K562 (cell line): ENCODE measurements at regions not wholly inside any gene's neighbourhood (a gene's known extent, or its start where the extent isn't known, plus 50 kb on each side); places are given as distances from the start of the nearest gene placed in this dataset.
A peak's percentile ranks its signal among the peaks of the same experiment; 100 is the strongest.

ENCODE experiments used
- ATAC-seq: fragments of 200-7000 bp; cut with Tn5 transposase; 3 replicates; pipeline ENCODE4 v1.9.1; 2020; ENCODE audit warnings: moderate library complexity
- BruUV-seq: library from RNA; stranded (reverse); fragments of 400-500 nt; replicated peaks from 2 replicates; lab custom pipeline; 2021; lab: Mats Ljungman, UMichigan
- CTCF ChIA-PET: fragments of 300-600 bp; formaldehyde crosslinking; extraction: SDS; loops from one replicate; lab custom pipeline; 2021; ENCODE audit warnings: low intra/inter-chr PET ratio; lab: Yijun Ruan, JAX
- POLR2A ChIA-PET: fragments of 300-600, 350-650 bp; sonication (Branson Sonifier 250); formaldehyde crosslinking; extraction: SDS; loops from one replicate; lab custom pipeline; 2021; ENCODE audit warnings: antibody characterized with exemption, inconsistent platforms; lab: Yijun Ruan, JAX
- DNase-seq, 4 experiments: peaks; one replicate each; pipeline versions ENCODE4 v3.0.0 to v3.0.0-alpha.2; 2011 to 2018; ENCODE audit warnings: low spot score in 3 of 4, mixed read lengths in 3 of 4; ENCODE audit errors: extremely low read depth in 1 of 4
- FAIRE-seq: peaks from 2 replicates; lab custom pipeline; 2011; peaks lifted over from hg19 to GRCh38; lab: Jason Lieb, UNC
- H2AFZ ChIP-seq: 2 replicates; pipeline ENCODE4 v1.6.0; 2011; ENCODE audit warnings: low read depth, low read length, control low read depth, inconsistent platforms
- H3K27ac ChIP-seq: fragments of 200-600 bp; 3 replicates; pipeline ENCODE4 v1.8.0; 2011; ENCODE audit warnings: low read depth, mild to moderate bottlenecking, control low read depth, inconsistent platforms, low read length, moderate library complexity, mixed read lengths; ENCODE audit errors: extremely low read depth
- H3K27me3 ChIP-seq, 2 experiments: fragments of 300-600 bp in 1 of 2; 2 replicates in 1 of 2; 3 replicates in 1 of 2; pipeline versions ENCODE4 v1.6.0 to v1.8.0; 2011; ENCODE audit warnings: inconsistent platforms in 2 of 2, low read length in 2 of 2, mild to moderate bottlenecking in 1 of 2, mixed read lengths in 1 of 2, moderate library complexity in 1 of 2; ENCODE audit not compliant: control insufficient read depth in 2 of 2, insufficient read depth in 2 of 2
- H3K36me3 ChIP-seq: fragments of 300-600 bp; 3 replicates; pipeline ENCODE4 v1.8.0; 2011; ENCODE audit warnings: mild to moderate bottlenecking, low read length, inconsistent platforms; ENCODE audit not compliant: control insufficient read depth, insufficient read depth
- H3K4me1 ChIP-seq, 2 experiments: fragments of 200-600 bp in 1 of 2; replicated peaks in 1 of 2; 2 replicates in 1 of 2; 3 replicates in 1 of 2; pipeline versions ENCODE4 v1.5.1 to v1.8.0; 2011; ENCODE audit warnings: inconsistent platforms in 2 of 2, low read length in 2 of 2, mild to moderate bottlenecking in 1 of 2, mixed read lengths in 1 of 2, moderate library complexity in 1 of 2; ENCODE audit not compliant: control insufficient read depth in 2 of 2, insufficient read depth in 2 of 2
- H3K4me2 ChIP-seq: 2 replicates; pipeline ENCODE4 v1.6.1; 2011; ENCODE audit warnings: low read length, control low read depth, inconsistent platforms, mixed read lengths; ENCODE audit not compliant: insufficient read depth
- H3K4me3 ChIP-seq: fragments of 200-600 bp; sonication (generic), shearing (Covaris generic); 2 replicates; pipeline ENCODE4 v1.5.1; 2016; ENCODE audit warnings: control low read depth, inconsistent platforms
- H3K79me2 ChIP-seq: fragments of 200-600 bp; 3 replicates; pipeline ENCODE4 v1.8.0; 2011; ENCODE audit warnings: low read length, inconsistent platforms; ENCODE audit not compliant: control insufficient read depth, insufficient read depth
- H3K9ac ChIP-seq, 2 experiments: 2 replicates each; pipeline versions ENCODE4 v1.6.0 to v1.6.1; 2011; ENCODE audit warnings: low read depth in 2 of 2, low read length in 2 of 2, control low read depth in 1 of 2, inconsistent platforms in 1 of 2, mild to moderate bottlenecking in 1 of 2, mixed read lengths in 1 of 2; ENCODE audit not compliant: insufficient read depth in 1 of 2
- H3K9me1 ChIP-seq: one replicate; pipeline ENCODE4 v1.6.0; 2011; ENCODE audit warnings: inconsistent platforms, mild to moderate bottlenecking, low read length, moderate library complexity; ENCODE audit not compliant: control insufficient read depth, insufficient read depth
- H3K9me3 ChIP-seq: replicated peaks from 2 replicates; pipeline ENCODE4 v1.5.1; 2011; ENCODE audit warnings: low read depth, low read length, inconsistent platforms; ENCODE audit not compliant: control insufficient read depth, insufficient read depth
- H4K20me1 ChIP-seq: replicated peaks from 2 replicates; pipeline ENCODE4 v1.6.1; 2011; ENCODE audit warnings: low read length, inconsistent platforms, mixed read lengths; ENCODE audit not compliant: control insufficient read depth, insufficient read depth
- EP300 ChIP-seq: IDR thresholded peaks from 2 replicates; pipeline ENCODE4 v1.6.1; 2012; ENCODE audit warnings: low read length, improper control_type of control experiment
- IRF9 ChIP-seq: fragments of 450-650 bp; IDR thresholded peaks from 2 replicates; pipeline ENCODE4 v1.6.1; 2016; ENCODE audit warnings: missing biosample characterization, missing genetic modification characterization
- RBFOX2 ChIP-seq: fragments of 200-400 bp; formaldehyde crosslinking; IDR thresholded peaks from 2 replicates; pipeline ENCODE4 v1.6.1; 2017; ENCODE audit warnings: low read depth, mild to moderate bottlenecking, low read length, moderate library complexity
- XRCC4 ChIP-seq: IDR thresholded peaks from one replicate; pipeline ENCODE4 v1.6.1; 2011; ENCODE audit not compliant: insufficient read depth, insufficient read length; ENCODE audit errors: extremely low read depth
- ZBED1 ChIP-seq: IDR thresholded peaks from 2 replicates; pipeline ENCODE4 v1.6.1; 2014
- ZNF445 ChIP-seq: fragments of 250-450 bp; sonication (Bioruptor Pico); IDR thresholded peaks from 2 replicates; pipeline ENCODE4 v1.4.0; 2020; ENCODE audit warnings: low read depth, mild to moderate bottlenecking, moderate library complexity
- WGBS: fragments of 100-300 bp; shearing (Covaris generic); methylation state at CpG from one replicate; pipeline ENCODE4 v1.1.6; 2016; ENCODE audit warnings: low coverage, mixed read lengths; ENCODE audit not compliant: insufficient coverage; ENCODE audit errors: missing lambda C conversion rate; 5-methylcytosine and 5-hydroxymethylcytosine counted together
- in situ Hi-C: fragments of 300-500 bp; cut with MboI; formaldehyde crosslinking; loops from 4 replicates; pipeline ENCODE4 v1.15.0; 2018; ENCODE audit warnings: inconsistent platforms, mixed read lengths
- intact Hi-C: fragments of 100-400 bp; cut with micrococcal nuclease; formaldehyde crosslinking; loops from 2 replicates; pipeline ENCODE4 v1.14.2; 2022
- TF ChIP-seq, protein P1 (sequence below): sonication (generic); formaldehyde crosslinking; IDR thresholded peaks from 2 replicates; pipeline ENCODE4 v1.8.1; 2023; ENCODE audit warnings: mild to moderate bottlenecking, missing genetic modification reagents

GRCh38 chr1:36687312-36687711 is 204.6 kb upstream of the CSF3R start (continued):
- TF ChIP-seq, protein P1, sequence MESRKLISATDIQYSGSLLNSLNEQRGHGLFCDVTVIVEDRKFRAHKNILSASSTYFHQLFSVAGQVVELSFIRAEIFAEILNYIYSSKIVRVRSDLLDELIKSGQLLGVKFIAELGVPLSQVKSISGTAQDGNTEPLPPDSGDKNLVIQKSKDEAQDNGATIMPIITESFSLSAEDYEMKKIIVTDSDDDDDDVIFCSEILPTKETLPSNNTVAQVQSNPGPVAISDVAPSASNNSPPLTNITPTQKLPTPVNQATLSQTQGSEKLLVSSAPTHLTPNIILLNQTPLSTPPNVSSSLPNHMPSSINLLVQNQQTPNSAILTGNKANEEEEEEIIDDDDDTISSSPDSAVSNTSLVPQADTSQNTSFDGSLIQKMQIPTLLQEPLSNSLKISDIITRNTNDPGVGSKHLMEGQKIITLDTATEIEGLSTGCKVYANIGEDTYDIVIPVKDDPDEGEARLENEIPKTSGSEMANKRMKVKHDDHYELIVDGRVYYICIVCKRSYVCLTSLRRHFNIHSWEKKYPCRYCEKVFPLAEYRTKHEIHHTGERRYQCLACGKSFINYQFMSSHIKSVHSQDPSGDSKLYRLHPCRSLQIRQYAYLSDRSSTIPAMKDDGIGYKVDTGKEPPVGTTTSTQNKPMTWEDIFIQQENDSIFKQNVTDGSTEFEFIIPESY (CRISPR knock-in tag) = no peak
- TF ChIP-seq EP300 = no peak
- TF ChIP-seq XRCC4 = no peak
- TF ChIP-seq RBFOX2 = no peak
- TF ChIP-seq IRF9 = peak; percentile 23; the same call in 1 of the 2 replicates

- BruUV-seq = no TSS peak
- ChIA-PET CTCF (no interaction called here), POLR2A (no interaction called here)
- H3K4me3 ChIP-seq = no peak overlapping the region
- WGBS = 0% methylated on average over 6 of the region's 6 CpGs
- no peaks in the 10 kb centered on the region for H3K36me3 ChIP-seq
- H3K9ac ChIP-seq = no peak overlapping the region
- intact Hi-C loops = no loop called here
- H3K27me3 ChIP-seq = peaks cover 7 to 15% of the 10 kb centered on the region in 2 experiments; a peak in 3 of 5 replicates
- no peak for ATAC-seq
- no peaks in the 10 kb centered on the region for H3K9me1 ChIP-seq
- no peaks in the 10 kb centered on the region for H3K4me1 ChIP-seq
- H3K4me2 ChIP-seq = no peak overlapping the region
- no peak overlapping the region for H2AFZ ChIP-seq
- no peaks in the 10 kb centered on the region for H4K20me1 ChIP-seq
- no peaks in the 10 kb centered on the region for H3K79me2 ChIP-seq
- DNase-seq = no peak
- in situ Hi-C loops = no loop called here
- H3K9me3 ChIP-seq = no peaks in the 10 kb centered on the region
- no peak for FAIRE-seq
- no peak overlapping the region for H3K27ac ChIP-seq
- TF ChIP-seq ZNF445 (CRISPR knock-in tag) (no peak), ZBED1 (no peak)
Measured at GRCh38 chr1:36675931-36676562, 193.3 kb upstream of the CSF3R start.
